HCT116 (cell line): ENCODE measurements at regions not wholly inside any gene's neighbourhood (a gene's known extent, or its start where the extent isn't known, plus 50 kb on each side); places are given as distances from the start of the nearest gene placed in this dataset.

Experiments used
- ATAC-seq: fragments of 200-7000 bp; cut with Tn5 transposase; 2 replicates; pipeline ENCODE4 v1.9.1; 2020; ENCODE audit warnings: mild to moderate bottlenecking, moderate library complexity
- BruUV-seq: library from RNA; stranded (reverse); fragments of 400-500 nt; replicated peaks from 2 replicates; lab custom pipeline; 2021; lab: Mats Ljungman, UMichigan
- CTCF ChIA-PET: fragments of 300-600 bp; sonication (Branson Sonifier 250); formaldehyde crosslinking; loops from one replicate; lab custom pipeline; 2021; ENCODE audit warnings: antibody characterized with exemption; lab: Charles Lee
- POLR2A ChIA-PET: fragments of 300-600, 350-600 bp; sonication (Branson Sonifier 250); formaldehyde crosslinking; loops from one replicate; lab custom pipeline; 2021; ENCODE audit warnings: antibody characterized with exemption; lab: Charles Lee
- RAD21 ChIA-PET, 2 experiments: fragments of 300-600 bp; sonication (Branson Sonifier 250); formaldehyde crosslinking; loops; one replicate each; lab custom pipeline; 2023; ENCODE audit warnings: low total read pairs in 2 of 2; ENCODE audit not compliant: uncharacterized antibody in 2 of 2, unreplicated experiment in 2 of 2, low non-redundant PET in 1 of 2; lab: Charles Lee
- DNase-seq: peaks from one replicate; pipeline ENCODE4 v3.0.0-alpha.2; 2010; ENCODE audit warnings: low read depth, low spot score
- H2AFZ ChIP-seq: fragments of 200-600 bp; shearing (Covaris generic), sonication (generic); 2 replicates; pipeline ENCODE4 v1.6.1; 2017; ENCODE audit warnings: low read depth, mixed run types, mixed read lengths, antibody characterized with exemption, low read length; ENCODE audit not compliant: poor library complexity, severe bottlenecking
- H3K27ac ChIP-seq: 2 replicates; pipeline ENCODE4 v1.5.1; 2012; ENCODE audit warnings: low read depth, low read length
- H3K27me3 ChIP-seq: fragments of 200-600 bp; sonication (generic); 2 replicates; pipeline ENCODE4 v1.6.1; 2016; ENCODE audit warnings: mixed run types, low read length, mixed read lengths; ENCODE audit not compliant: insufficient read depth
- H3K36me3 ChIP-seq, 2 experiments: fragments of 200-500 bp in 1 of 2; fragments of 200-600 bp in 1 of 2; sonication (Bioruptor generic) in 1 of 2; sonication (generic) in 1 of 2; 2 replicates each; pipeline versions ENCODE4 v1.5.1 to v1.6.1; 2014 to 2016; ENCODE audit warnings: low read length in 2 of 2, inconsistent platforms in 1 of 2, mixed read lengths in 1 of 2, mixed run types in 1 of 2; ENCODE audit not compliant: insufficient read depth in 2 of 2, control insufficient read depth in 1 of 2
- H3K4me1 ChIP-seq, 2 experiments: fragments of 200-600 bp in 1 of 2; sonication (generic) in 1 of 2; 2 replicates each; pipeline versions ENCODE4 v1.5.1 to v1.6.1; 2012 to 2017; ENCODE audit warnings: low read length in 2 of 2, inconsistent platforms in 1 of 2, mild to moderate bottlenecking in 1 of 2, mixed read lengths in 1 of 2, mixed run types in 1 of 2, moderate library complexity in 1 of 2; ENCODE audit not compliant: insufficient read depth in 2 of 2, control insufficient read depth in 1 of 2
- H3K4me2 ChIP-seq: fragments of 200-600 bp; sonication (generic); 2 replicates; pipeline ENCODE4 v1.6.1; 2017; ENCODE audit warnings: mixed run types, low read length, mixed read lengths
- H3K4me3 ChIP-seq, 2 experiments: fragments of 200-600 bp in 1 of 2; sonication (generic) in 1 of 2; replicated peaks in 1 of 2; 2 replicates each; pipeline ENCODE4 v1.5.1; 2011 to 2016; ENCODE audit warnings: low read length in 2 of 2, control low read depth in 1 of 2, low read depth in 1 of 2, mild to moderate bottlenecking in 1 of 2, mixed read lengths in 1 of 2, mixed run types in 1 of 2
- H3K79me2 ChIP-seq: fragments of 200-600 bp; sonication (generic); 2 replicates; pipeline ENCODE4 v1.6.1; 2017; ENCODE audit warnings: mild to moderate bottlenecking, mixed run types, low read length, moderate library complexity, mixed read lengths; ENCODE audit not compliant: insufficient read depth
- H3K9ac ChIP-seq: fragments of 200-600 bp; sonication (generic); 2 replicates; pipeline ENCODE4 v1.6.1; 2016; ENCODE audit warnings: low read length, mixed read lengths
- H3K9me2 ChIP-seq: fragments of 200-600 bp; sonication (generic), shearing (Covaris generic); 2 replicates; pipeline ENCODE4 v1.6.1; 2017; ENCODE audit warnings: mixed run types, mild to moderate bottlenecking, moderate library complexity; ENCODE audit not compliant: insufficient read depth
- H3K9me3 ChIP-seq, 2 experiments: fragments of 200-500 bp in 1 of 2; fragments of 200-600 bp in 1 of 2; sonication (Bioruptor generic) in 1 of 2; sonication (generic) in 1 of 2; 2 replicates each; pipeline ENCODE4 v1.6.1; 2014 to 2017; ENCODE audit warnings: low read length in 2 of 2, mixed read lengths in 2 of 2, inconsistent platforms in 1 of 2, low read depth in 1 of 2, mild to moderate bottlenecking in 1 of 2, mixed run types in 1 of 2, moderate library complexity in 1 of 2; ENCODE audit not compliant: control insufficient read depth in 1 of 2, insufficient read depth in 1 of 2
- H4K20me1 ChIP-seq: fragments of 200-600 bp; sonication (generic), shearing (Covaris generic); 2 replicates; pipeline ENCODE4 v1.6.1; 2017; ENCODE audit warnings: mixed run types, mild to moderate bottlenecking, moderate library complexity; ENCODE audit not compliant: insufficient read depth
- CEBPB ChIP-seq: IDR thresholded peaks from 2 replicates; pipeline ENCODE4 v1.6.1; 2012; ENCODE audit warnings: low read depth
- EGR1 ChIP-seq: IDR thresholded peaks from 2 replicates; pipeline ENCODE4 v1.6.1; 2012; ENCODE audit warnings: low read depth
- POLR2AphosphoS5 ChIP-seq: IDR thresholded peaks from 2 replicates; pipeline ENCODE4 v1.6.1; 2011; ENCODE audit warnings: mild to moderate bottlenecking, low read depth, low read length, moderate library complexity
- YY1 ChIP-seq: IDR thresholded peaks from 2 replicates; pipeline ENCODE4 v1.6.1; 2011; ENCODE audit warnings: low read length, low read depth, moderate library complexity, mild to moderate bottlenecking; ENCODE audit not compliant: insufficient replicate concordance; ENCODE audit errors: extremely low read depth
- ZNF274 ChIP-seq: fragments of 200-500 bp; sonication (Bioruptor generic); IDR thresholded peaks from 2 replicates; pipeline ENCODE4 v1.6.1; 2014; ENCODE audit warnings: mild to moderate bottlenecking, low read depth, low read length, inconsistent platforms
- intact Hi-C: fragments of 100-400 bp; cut with micrococcal nuclease; formaldehyde crosslinking; loops from 2 replicates; pipeline ENCODE4 v1.10.0; 2022
- TF ChIP-seq, protein P1 (sequence below), 3 experiments: fragments of 200-600 bp in 1 of 3; sonication (generic) in 1 of 3; IDR thresholded peaks in 2 of 3; conservative IDR thresholded peaks in 1 of 3; 2 replicates each; pipeline ENCODE4 v1.5.1; 2012 to 2017; ENCODE audit warnings: low read depth in 2 of 3, low read length in 2 of 3, antibody characterized with exemption in 1 of 3, borderline replicate concordance in 1 of 3, control low read depth in 1 of 3, mild to moderate bottlenecking in 1 of 3, mixed read lengths in 1 of 3, mixed run types in 1 of 3, moderate library complexity in 1 of 3; ENCODE audit not compliant: insufficient read depth in 1 of 3
- TF ChIP-seq, protein P2 (sequence below): IDR thresholded peaks from 2 replicates; pipeline ENCODE4 v1.6.1; 2012
- TF ChIP-seq, protein P3 (sequence below): IDR thresholded peaks from 2 replicates; pipeline ENCODE4 v1.6.1; 2012; ENCODE audit warnings: low read depth

DNA sequence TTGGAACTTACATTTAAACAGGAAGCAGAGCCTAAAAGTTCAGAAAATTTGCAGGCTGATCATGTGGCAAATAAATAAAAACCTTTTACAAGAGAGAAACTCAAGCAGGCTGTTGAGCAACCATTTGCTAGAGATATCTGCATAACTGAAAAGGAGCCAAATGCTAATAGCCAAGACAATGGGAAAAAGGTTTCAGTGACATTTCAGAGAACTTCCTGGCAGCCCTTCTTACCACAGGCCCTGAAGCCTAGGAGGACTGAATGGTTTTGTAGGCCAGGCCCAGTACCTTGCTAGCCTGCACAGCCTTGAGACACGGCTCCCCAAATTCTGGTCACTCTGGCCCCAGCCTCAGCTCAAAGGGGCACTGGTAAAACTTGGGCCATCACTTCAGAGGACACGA is 945.1 kb downstream of the ADGRL3 start:
- Histone ChIP-seq H3K79me2 (no peaks in the 10 kb centered on the region), H3K36me3 (no peaks in the 10 kb centered on the region), H3K4me3 (no peak overlapping the region), H3K9me2 (no peaks in the 10 kb centered on the region), H3K9ac (no peak overlapping the region), H3K9me3 (peaks cover 9 to 13% of the 10 kb centered on the region in 2 experiments; a peak in 2 of 4 replicates), H4K20me1 (no peaks in the 10 kb centered on the region), H3K27ac (no peak overlapping the region), H3K4me2 (no peak overlapping the region), H3K4me1 (no peaks in the 10 kb centered on the region), H2AFZ (no peak overlapping the region), H3K27me3 (no peaks in the 10 kb centered on the region)
- ATAC-seq (no peak), DNase-seq (no peak)
- no TSS peak for BruUV-seq
- intact Hi-C loops, result no loop called here
- RAD21 ChIA-PET, result no interaction called here
- POLR2A ChIA-PET, result no interaction called here
- no peak for TF ChIP-seq CEBPB
- no peak for TF ChIP-seq EGR1
- TF ChIP-seq YY1, result no peak
- TF ChIP-seq, protein P1, sequence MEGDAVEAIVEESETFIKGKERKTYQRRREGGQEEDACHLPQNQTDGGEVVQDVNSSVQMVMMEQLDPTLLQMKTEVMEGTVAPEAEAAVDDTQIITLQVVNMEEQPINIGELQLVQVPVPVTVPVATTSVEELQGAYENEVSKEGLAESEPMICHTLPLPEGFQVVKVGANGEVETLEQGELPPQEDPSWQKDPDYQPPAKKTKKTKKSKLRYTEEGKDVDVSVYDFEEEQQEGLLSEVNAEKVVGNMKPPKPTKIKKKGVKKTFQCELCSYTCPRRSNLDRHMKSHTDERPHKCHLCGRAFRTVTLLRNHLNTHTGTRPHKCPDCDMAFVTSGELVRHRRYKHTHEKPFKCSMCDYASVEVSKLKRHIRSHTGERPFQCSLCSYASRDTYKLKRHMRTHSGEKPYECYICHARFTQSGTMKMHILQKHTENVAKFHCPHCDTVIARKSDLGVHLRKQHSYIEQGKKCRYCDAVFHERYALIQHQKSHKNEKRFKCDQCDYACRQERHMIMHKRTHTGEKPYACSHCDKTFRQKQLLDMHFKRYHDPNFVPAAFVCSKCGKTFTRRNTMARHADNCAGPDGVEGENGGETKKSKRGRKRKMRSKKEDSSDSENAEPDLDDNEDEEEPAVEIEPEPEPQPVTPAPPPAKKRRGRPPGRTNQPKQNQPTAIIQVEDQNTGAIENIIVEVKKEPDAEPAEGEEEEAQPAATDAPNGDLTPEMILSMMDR (IDR thresholded peaks at IDR 0.05 in 2 of 3, conservative IDR thresholded peaks at IDR 0.05 in 1 of 3; ENCODE audit: borderline replicate concordance in 1 of 3, insufficient read depth in 1 of 3, low read depth in 2 of 3, low read length in 2 of 3), result no peak
- TF ChIP-seq, protein P2, sequence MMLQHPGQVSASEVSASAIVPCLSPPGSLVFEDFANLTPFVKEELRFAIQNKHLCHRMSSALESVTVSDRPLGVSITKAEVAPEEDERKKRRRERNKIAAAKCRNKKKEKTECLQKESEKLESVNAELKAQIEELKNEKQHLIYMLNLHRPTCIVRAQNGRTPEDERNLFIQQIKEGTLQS, result no peak
- no peak for TF ChIP-seq POLR2AphosphoS5
- TF ChIP-seq, protein P3, sequence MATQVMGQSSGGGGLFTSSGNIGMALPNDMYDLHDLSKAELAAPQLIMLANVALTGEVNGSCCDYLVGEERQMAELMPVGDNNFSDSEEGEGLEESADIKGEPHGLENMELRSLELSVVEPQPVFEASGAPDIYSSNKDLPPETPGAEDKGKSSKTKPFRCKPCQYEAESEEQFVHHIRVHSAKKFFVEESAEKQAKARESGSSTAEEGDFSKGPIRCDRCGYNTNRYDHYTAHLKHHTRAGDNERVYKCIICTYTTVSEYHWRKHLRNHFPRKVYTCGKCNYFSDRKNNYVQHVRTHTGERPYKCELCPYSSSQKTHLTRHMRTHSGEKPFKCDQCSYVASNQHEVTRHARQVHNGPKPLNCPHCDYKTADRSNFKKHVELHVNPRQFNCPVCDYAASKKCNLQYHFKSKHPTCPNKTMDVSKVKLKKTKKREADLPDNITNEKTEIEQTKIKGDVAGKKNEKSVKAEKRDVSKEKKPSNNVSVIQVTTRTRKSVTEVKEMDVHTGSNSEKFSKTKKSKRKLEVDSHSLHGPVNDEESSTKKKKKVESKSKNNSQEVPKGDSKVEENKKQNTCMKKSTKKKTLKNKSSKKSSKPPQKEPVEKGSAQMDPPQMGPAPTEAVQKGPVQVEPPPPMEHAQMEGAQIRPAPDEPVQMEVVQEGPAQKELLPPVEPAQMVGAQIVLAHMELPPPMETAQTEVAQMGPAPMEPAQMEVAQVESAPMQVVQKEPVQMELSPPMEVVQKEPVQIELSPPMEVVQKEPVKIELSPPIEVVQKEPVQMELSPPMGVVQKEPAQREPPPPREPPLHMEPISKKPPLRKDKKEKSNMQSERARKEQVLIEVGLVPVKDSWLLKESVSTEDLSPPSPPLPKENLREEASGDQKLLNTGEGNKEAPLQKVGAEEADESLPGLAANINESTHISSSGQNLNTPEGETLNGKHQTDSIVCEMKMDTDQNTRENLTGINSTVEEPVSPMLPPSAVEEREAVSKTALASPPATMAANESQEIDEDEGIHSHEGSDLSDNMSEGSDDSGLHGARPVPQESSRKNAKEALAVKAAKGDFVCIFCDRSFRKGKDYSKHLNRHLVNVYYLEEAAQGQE, result no peak
- no peak for TF ChIP-seq ZNF274
- CTCF ChIA-PET, result no interaction called here
